ENCODE measurements at regions not wholly inside any gene's neighbourhood (a gene's known extent, or its start where the extent isn't known, plus 50 kb on each side); places are given as distances from the start of the nearest gene placed in this dataset.
A peak's percentile ranks its signal among the peaks of the same experiment; 100 is the strongest.

- no peak for DNase-seq
These were observed 187.0 kb upstream of the ATP2B1 start for GRCh38 chr12:89895591-89895990.

GRCh38 chr12:89895101-89895500 lies 186.5 kb upstream of the ATP2B1 start:
- no peak for DNase-seq

- no peak for DNase-seq
These were observed 185.5 kb upstream of the ATP2B1 start for GRCh38 chr12:89893972-89894706.

- DNase-seq = no peak
These were observed 183.8 kb upstream of the ATP2B1 start for GRCh38 chr12:89892436-89892835.

GRCh38 chr12:89891933-89892332 lies 183.3 kb upstream of the ATP2B1 start:
- no peak for DNase-seq

- DNase-seq = no peak
These were observed 181.5 kb upstream of the ATP2B1 start for GRCh38 chr12:89890161-89890560.

GRCh38 chr12:89889062-89889461 lies 180.4 kb upstream of the ATP2B1 start:
- no peak for DNase-seq

GRCh38 chr12:89884952-89885351 lies 176.3 kb upstream of the ATP2B1 start:
- DNase-seq = no peak

GRCh38 chr12:89884416-89884898 lies 175.8 kb upstream of the ATP2B1 start:
- peak; percentile 21 for DNase-seq

- DNase-seq = peak; percentile 91
These were observed 175.2 kb upstream of the ATP2B1 start for GRCh38 chr12:89883630-89884389.

GRCh38 chr12:89882792-89883191 lies 174.2 kb upstream of the ATP2B1 start:
- DNase-seq = no peak

GRCh38 chr12:89882050-89882449 lies 173.4 kb upstream of the ATP2B1 start:
- no peak for DNase-seq

- DNase-seq = no peak
These were observed 172.2 kb upstream of the ATP2B1 start for GRCh38 chr12:89880690-89881350.

- no peak for DNase-seq
These were observed 171.1 kb upstream of the ATP2B1 start for GRCh38 chr12:89879766-89880165.

GRCh38 chr12:89878950-89879349 lies 170.3 kb upstream of the ATP2B1 start:
- no peak for DNase-seq

- DNase-seq = no peak
These were observed 169.7 kb upstream of the ATP2B1 start for GRCh38 chr12:89878327-89878726.

GRCh38 chr12:89877671-89878070 lies 169.0 kb upstream of the ATP2B1 start:
- DNase-seq = no peak

GRCh38 chr12:89877136-89877535 lies 168.5 kb upstream of the ATP2B1 start:
- no peak for DNase-seq

GRCh38 chr12:89875809-89876208 lies 167.2 kb upstream of the ATP2B1 start:
- no peak for DNase-seq

- no peak for DNase-seq
These were observed 166.6 kb upstream of the ATP2B1 start for GRCh38 chr12:89875225-89875624.

- no peak for DNase-seq
These were observed 165.5 kb upstream of the ATP2B1 start for GRCh38 chr12:89874146-89874545.

GRCh38 chr12:89873745-89874144 lies 165.1 kb upstream of the ATP2B1 start:
- DNase-seq = no peak

- DNase-seq = no peak
These were observed 164.4 kb upstream of the ATP2B1 start for GRCh38 chr12:89872922-89873630.
